Testis (tissue), 2 donors: ENCODE measurements at regions not wholly inside any gene's neighbourhood (a gene's known extent, or its start where the extent isn't known, plus 50 kb on each side); places are given as distances from the start of the nearest gene placed in this dataset.

Experiments
- CTCF ChIP-seq, 3 experiments: fragments of 450-650 bp in 2 of 3; fragments of 200-600 bp in 1 of 3; sonication (generic) in 1 of 3; IDR thresholded peaks; one replicate each; pipeline ENCODE4 v1.5.1; 2016 to 2019; ENCODE audit warnings: antibody characterized with exemption in 3 of 3, mild to moderate bottlenecking in 2 of 3, moderate library complexity in 1 of 3
- POLR2A ChIP-seq: fragments of 450-650 bp; IDR thresholded peaks from one replicate; pipeline ENCODE4 v1.6.1; 2017; ENCODE audit warnings: antibody characterized with exemption, mild to moderate bottlenecking, moderate library complexity

- TF ChIP-seq CTCF (IDR thresholded peaks at IDR 0.05), result no peak
- TF ChIP-seq POLR2A, result no peak
These were observed 230.5 kb downstream of the MFSD1 start for GRCh38 chr3:159032311-159032710.
